ENCODE measurements at regions not wholly inside any gene's neighbourhood (a gene's known extent, or its start where the extent isn't known, plus 50 kb on each side); places are given as distances from the start of the nearest gene placed in this dataset.

- in situ Hi-C loops (cut with HindIII; ENCODE audit: low pct_unique_long_range_greater_than_20kb, low sequenced_read_pairs) (no loop called here), intact Hi-C loops (cut with micrococcal nuclease; ENCODE audit: unreplicated experiment) (no loop called here)
- no peaks in the 10 kb centered on the region for H3K9me3 ChIP-seq (ENCODE audit: control insufficient read depth, insufficient read depth, low read depth, low read length)
- no peak overlapping the region for H3K4me3 ChIP-seq (ENCODE audit: low read depth in 2 of 2, low read length in 2 of 2)
- ChIA-PET CTCF (no interaction called here), POLR2A (no interaction called here)
- no peak overlapping the region for H3K27ac ChIP-seq (ENCODE audit: low read length)
- H3K4me1 ChIP-seq (ENCODE audit: control insufficient read depth, insufficient read depth, low read length) = no peaks in the 10 kb centered on the region
- H3K36me3 ChIP-seq (ENCODE audit: control insufficient read depth, insufficient read depth, low read length) = no peaks in the 10 kb centered on the region
- BruUV-seq (replicated peaks) = no TSS peak
- no peak for ATAC-seq
- H3K27me3 ChIP-seq (ENCODE audit: control insufficient read depth, insufficient read depth, low read length) = no peaks in the 10 kb centered on the region
- no peak for DNase-seq (ENCODE audit: low read depth, low spot score)
- TF ChIP-seq, protein P1, sequence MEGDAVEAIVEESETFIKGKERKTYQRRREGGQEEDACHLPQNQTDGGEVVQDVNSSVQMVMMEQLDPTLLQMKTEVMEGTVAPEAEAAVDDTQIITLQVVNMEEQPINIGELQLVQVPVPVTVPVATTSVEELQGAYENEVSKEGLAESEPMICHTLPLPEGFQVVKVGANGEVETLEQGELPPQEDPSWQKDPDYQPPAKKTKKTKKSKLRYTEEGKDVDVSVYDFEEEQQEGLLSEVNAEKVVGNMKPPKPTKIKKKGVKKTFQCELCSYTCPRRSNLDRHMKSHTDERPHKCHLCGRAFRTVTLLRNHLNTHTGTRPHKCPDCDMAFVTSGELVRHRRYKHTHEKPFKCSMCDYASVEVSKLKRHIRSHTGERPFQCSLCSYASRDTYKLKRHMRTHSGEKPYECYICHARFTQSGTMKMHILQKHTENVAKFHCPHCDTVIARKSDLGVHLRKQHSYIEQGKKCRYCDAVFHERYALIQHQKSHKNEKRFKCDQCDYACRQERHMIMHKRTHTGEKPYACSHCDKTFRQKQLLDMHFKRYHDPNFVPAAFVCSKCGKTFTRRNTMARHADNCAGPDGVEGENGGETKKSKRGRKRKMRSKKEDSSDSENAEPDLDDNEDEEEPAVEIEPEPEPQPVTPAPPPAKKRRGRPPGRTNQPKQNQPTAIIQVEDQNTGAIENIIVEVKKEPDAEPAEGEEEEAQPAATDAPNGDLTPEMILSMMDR (IDR thresholded peaks at IDR 0.05) = no peak
- no peak for TF ChIP-seq POLR2AphosphoS5 (IDR thresholded peaks at IDR 0.05; ENCODE audit: low read depth, low read length)
- no peak for TF ChIP-seq TCF7L2 (IDR thresholded peaks at IDR 0.05; ENCODE audit: low read depth, low read length)
- TF ChIP-seq SIN3A (IDR thresholded peaks at IDR 0.05; ENCODE audit: borderline replicate concordance, insufficient read depth, low read depth, low read length) = no peak
- no peak for TF ChIP-seq REST (IDR thresholded peaks at IDR 0.05; ENCODE audit: insufficient read depth in 1 of 2, low read depth in 2 of 2, low read length in 1 of 2)
Measured at GRCh38 chr1:88237058-88237457, 447.0 kb upstream of the PKN2 start.

GRCh38 chr1:88239205-88239604 is 444.9 kb upstream of the PKN2 start:
- BruUV-seq (replicated peaks) = no TSS peak
- intact Hi-C loops (cut with micrococcal nuclease; ENCODE audit: unreplicated experiment) = no loop called here
- ATAC-seq = no peak

More at GRCh38 chr1:88239205-88239604, 444.9 kb upstream of the PKN2 start:
- Histone ChIP-seq H3K4me3 (ENCODE audit: low read depth in 2 of 2, low read length in 2 of 2) (no peak overlapping the region), H3K27ac (ENCODE audit: low read length) (no peak overlapping the region), H3K27me3 (ENCODE audit: control insufficient read depth, insufficient read depth, low read length) (no peaks in the 10 kb centered on the region), H3K36me3 (ENCODE audit: control insufficient read depth, insufficient read depth, low read length) (no peaks in the 10 kb centered on the region), H3K4me1 (ENCODE audit: control insufficient read depth, insufficient read depth, low read length) (no peaks in the 10 kb centered on the region), H3K9me3 (ENCODE audit: control insufficient read depth, insufficient read depth, low read depth, low read length) (no peaks in the 10 kb centered on the region)
- TF ChIP-seq TCF7L2 (IDR thresholded peaks at IDR 0.05; ENCODE audit: low read depth, low read length) = no peak
- TF ChIP-seq, protein P1 (IDR thresholded peaks at IDR 0.05) = peak; percentile 17; the same call in 1 of the 2 replicates
- in situ Hi-C loops (cut with HindIII; ENCODE audit: low pct_unique_long_range_greater_than_20kb, low sequenced_read_pairs) = no loop called here
- DNase-seq (ENCODE audit: low read depth, low spot score) = no peak
- ChIA-PET CTCF (no interaction called here), POLR2A (no interaction called here)

All from Panc1 (cell line).